ENCODE measurements at regions not wholly inside any gene's neighbourhood (a gene's known extent, or its start where the extent isn't known, plus 50 kb on each side); places are given as distances from the start of the nearest gene placed in this dataset.

GRCh38 chr17:31792007-31792585 is 66.9 kb downstream of the COPRS start:
- no peak overlapping the region for H3K27ac ChIP-seq (ENCODE audit: low read depth in 1 of 2, low read length in 2 of 2)
- 70% methylated on average over 6 of the region's 6 CpGs for WGBS
- DNase-seq (ENCODE audit: low spot score), result no peak
- H3K4me1 ChIP-seq (ENCODE audit: control insufficient read depth in 4 of 4, insufficient read depth in 4 of 4, low read length in 3 of 4), result no peaks in the 10 kb centered on the region
- TF ChIP-seq JUND (IDR thresholded peaks at IDR 0.05) (no peak), RAD21 (IDR thresholded peaks at IDR 0.05) (no peak), MAX (IDR thresholded peaks at IDR 0.05) (no peak)
- H3K27me3 ChIP-seq (ENCODE audit: control insufficient read depth in 4 of 4, insufficient read depth in 4 of 4, low read length in 3 of 4), result no peaks in the 10 kb centered on the region
- H3K36me3 ChIP-seq (ENCODE audit: control insufficient read depth in 4 of 4, insufficient read depth in 3 of 4, low read depth in 1 of 4, low read length in 3 of 4), result no peaks in the 10 kb centered on the region
- H3K4me3 ChIP-seq (ENCODE audit: low read depth in 1 of 3, low read length in 3 of 3), result no peak overlapping the region
- H3K9ac ChIP-seq (ENCODE audit: low read depth in 1 of 2, low read length in 2 of 2), result no peak overlapping the region
- no peaks in the 10 kb centered on the region for H3K9me3 ChIP-seq (ENCODE audit: control insufficient read depth in 4 of 4, low read length in 3 of 4)

GRCh38 chr17:31789707-31790505 is 69.1 kb downstream of the COPRS start:
- no peak for DNase-seq (ENCODE audit: low spot score)
- Histone ChIP-seq H3K27ac (ENCODE audit: low read depth in 1 of 2, low read length in 2 of 2) (no peak overlapping the region), H3K9ac (ENCODE audit: low read depth in 1 of 2, low read length in 2 of 2) (no peak overlapping the region), H3K4me1 (ENCODE audit: control insufficient read depth in 4 of 4, insufficient read depth in 4 of 4, low read length in 3 of 4) (no peaks in the 10 kb centered on the region), H3K36me3 (ENCODE audit: control insufficient read depth in 4 of 4, insufficient read depth in 3 of 4, low read depth in 1 of 4, low read length in 3 of 4) (no peaks in the 10 kb centered on the region), H3K9me3 (ENCODE audit: control insufficient read depth in 4 of 4, low read length in 3 of 4) (no peaks in the 10 kb centered on the region), H3K27me3 (ENCODE audit: control insufficient read depth in 4 of 4, insufficient read depth in 4 of 4, low read length in 3 of 4) (no peaks in the 10 kb centered on the region), H3K4me3 (ENCODE audit: low read depth in 1 of 3, low read length in 3 of 3) (no peak overlapping the region)
- WGBS, result 92% methylated on average over 12 of the region's 12 CpGs
- TF ChIP-seq YY1 (IDR thresholded peaks at IDR 0.05), result no peak
- no peak for TF ChIP-seq NR2F2 (IDR thresholded peaks at IDR 0.05)
- TF ChIP-seq REST (IDR thresholded peaks at IDR 0.05), result no peak
- no peak for TF ChIP-seq CTCF (IDR thresholded peaks at IDR 0.05; ENCODE audit: low read depth, low read length, missing input control)
- no peak for TF ChIP-seq GABPA (IDR thresholded peaks at IDR 0.05 in 1 of 2, conservative IDR thresholded peaks at IDR 0.05 in 1 of 2)
- TF ChIP-seq HNF4G (IDR thresholded peaks at IDR 0.05), result no peak
- TF ChIP-seq TAF1 (conservative IDR thresholded peaks at IDR 0.05), result no peak
- TF ChIP-seq RAD21 (IDR thresholded peaks at IDR 0.05), result no peak
- no peak for TF ChIP-seq HNF4A (conservative IDR thresholded peaks at IDR 0.05)
- no peak for TF ChIP-seq JUND (IDR thresholded peaks at IDR 0.05)
- no peak for TF ChIP-seq FOXA2 (IDR thresholded peaks at IDR 0.05)
- TF ChIP-seq RXRA (IDR thresholded peaks at IDR 0.05), result no peak
- TF ChIP-seq SP1 (IDR thresholded peaks at IDR 0.05), result no peak
- TF ChIP-seq MAX (IDR thresholded peaks at IDR 0.05), result no peak
- no peak for TF ChIP-seq ATF3 (IDR thresholded peaks at IDR 0.05)
- TF ChIP-seq FOXA1 (IDR thresholded peaks at IDR 0.05), result no peak
- no peak for TF ChIP-seq ZBTB33 (IDR thresholded peaks at IDR 0.05)

All from liver (tissue), 8 donors.